ENCODE measurements at regions not wholly inside any gene's neighbourhood (a gene's known extent, or its start where the extent isn't known, plus 50 kb on each side); places are given as distances from the start of the nearest gene placed in this dataset.
A peak's percentile ranks its signal among the peaks of the same experiment; 100 is the strongest.

- no peak for TF ChIP-seq CTCF (conservative IDR thresholded peaks at IDR 0.05; ENCODE audit: low read length)
- H3K4me3 ChIP-seq (ENCODE audit: low read length): no peak overlapping the region
- peak; percentile 86 for DNase-seq (ENCODE audit: low read depth)
These were observed 570.6 kb downstream of the SPRY1 start for GRCh38 chr4:123966990-123967769.

GRCh38 chr4:123972031-123972430 is 575.4 kb downstream of the SPRY1 start:
- DNase-seq (ENCODE audit: low read depth): no peak
- no peak for TF ChIP-seq CTCF (conservative IDR thresholded peaks at IDR 0.05; ENCODE audit: low read length)
- H3K4me3 ChIP-seq (ENCODE audit: low read length): no peak overlapping the region

- DNase-seq (ENCODE audit: low read depth): peak; percentile 57
- no peak overlapping the region for H3K4me3 ChIP-seq (ENCODE audit: low read length)
- TF ChIP-seq CTCF (conservative IDR thresholded peaks at IDR 0.05; ENCODE audit: low read length): no peak
These were observed 578.0 kb downstream of the SPRY1 start for GRCh38 chr4:123974386-123975149.

GRCh38 chr4:123976285-123976684 is 579.7 kb downstream of the SPRY1 start:
- peak; percentile 44 for DNase-seq (ENCODE audit: low read depth)

GRCh38 chr4:123976819-123977218 is 580.2 kb downstream of the SPRY1 start:
- DNase-seq (ENCODE audit: low read depth): no peak
- no peak overlapping the region for H3K4me3 ChIP-seq (ENCODE audit: low read length)
- TF ChIP-seq CTCF (conservative IDR thresholded peaks at IDR 0.05; ENCODE audit: low read length): no peak

More at GRCh38 chr4:123976285-123976684, 579.7 kb downstream of the SPRY1 start:
- TF ChIP-seq CTCF (conservative IDR thresholded peaks at IDR 0.05; ENCODE audit: low read length): no peak
- no peak overlapping the region for H3K4me3 ChIP-seq (ENCODE audit: low read length)

GRCh38 chr4:123977641-123978081 is 581.1 kb downstream of the SPRY1 start:
- no peak for TF ChIP-seq CTCF (conservative IDR thresholded peaks at IDR 0.05; ENCODE audit: low read length)
- no peak for DNase-seq (ENCODE audit: low read depth)
- no peak overlapping the region for H3K4me3 ChIP-seq (ENCODE audit: low read length)
